ENCODE measurements at regions not wholly inside any gene's neighbourhood (a gene's known extent, or its start where the extent isn't known, plus 50 kb on each side); places are given as distances from the start of the nearest gene placed in this dataset.
"Not testable (repeated sequence)": the region's sequence is repeated elsewhere in the genome, so short reads cannot be mapped to it uniquely, and the experiment has no call there.

DNA sequence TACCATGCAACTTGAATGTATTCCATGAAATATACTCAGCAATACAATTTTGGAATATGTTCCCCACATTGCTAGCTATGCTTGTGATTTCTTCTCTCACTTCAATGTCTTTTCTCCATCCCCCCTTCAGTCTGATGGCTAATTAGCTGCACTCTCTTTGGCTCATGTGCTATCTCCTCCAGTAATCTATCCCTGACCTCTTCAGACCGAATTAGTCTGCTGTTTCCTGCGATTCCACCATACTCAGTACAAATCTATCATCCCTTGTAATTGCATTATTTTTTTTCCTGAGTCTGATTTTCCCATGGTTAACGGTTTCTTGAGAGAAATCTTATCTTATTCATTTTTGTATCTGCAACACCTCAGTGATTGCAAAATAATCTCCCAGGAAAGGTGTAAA, 360.7 kb upstream of the CDH10 start:
- DNase-seq: no peak

DNA sequence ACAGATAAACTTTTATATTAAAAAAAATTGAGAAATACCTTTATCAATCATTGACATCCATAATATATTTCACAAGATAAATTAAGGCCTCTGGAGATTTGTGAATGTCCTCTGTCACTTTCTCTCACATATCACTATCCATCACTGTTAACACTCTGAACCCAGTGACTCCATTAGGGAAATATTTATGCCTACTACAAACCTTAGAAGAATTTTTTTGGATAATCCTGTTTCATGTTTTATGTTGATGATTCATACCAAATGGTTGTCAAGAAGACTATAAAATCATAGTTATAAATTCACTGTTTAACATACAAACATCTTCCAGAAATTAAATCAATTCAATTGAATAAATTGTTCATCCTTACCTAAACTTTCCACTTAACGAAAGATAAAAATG, 357.6 kb upstream of the CDH10 start:
- DNase-seq: no peak

DNA sequence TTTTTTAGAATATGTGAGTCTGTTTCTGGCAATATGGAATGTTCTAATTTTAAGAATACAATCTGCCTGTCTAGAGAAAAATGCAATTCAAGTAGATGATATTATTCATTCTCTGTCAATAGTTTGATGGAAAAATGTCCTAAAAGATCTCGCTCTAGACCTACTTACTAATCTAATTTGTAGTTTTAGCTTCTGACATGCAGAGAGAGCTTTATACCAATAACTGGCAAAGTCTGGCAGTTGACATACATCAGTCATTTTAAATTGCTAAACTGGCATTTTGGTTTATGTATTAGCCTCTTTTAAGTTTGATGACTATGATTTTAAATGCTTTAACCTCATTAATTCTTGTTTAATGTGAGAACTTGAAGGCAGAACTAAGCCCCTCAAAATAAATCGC, 355.0 kb upstream of the CDH10 start:
- DNase-seq: no peak

DNA sequence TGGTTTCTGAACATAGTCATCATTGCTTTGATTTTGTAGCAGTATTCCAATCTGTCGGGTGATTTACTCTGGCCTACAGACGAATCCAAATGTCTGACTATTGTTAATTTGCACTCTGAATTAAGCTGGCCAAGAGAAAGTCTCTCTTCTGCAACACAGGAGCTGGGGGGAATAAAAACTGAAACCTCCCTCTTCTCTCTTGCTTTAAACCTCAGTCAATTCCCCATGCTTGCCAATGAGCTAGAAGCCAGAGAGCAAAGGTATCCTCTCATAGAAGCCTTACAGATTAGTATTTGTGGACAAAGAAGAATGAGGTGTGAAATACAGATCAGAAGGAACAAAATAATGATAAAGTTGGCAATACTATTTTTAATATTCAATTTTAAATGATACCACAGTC, 353.9 kb upstream of the CDH10 start:
- no peak for DNase-seq

DNA sequence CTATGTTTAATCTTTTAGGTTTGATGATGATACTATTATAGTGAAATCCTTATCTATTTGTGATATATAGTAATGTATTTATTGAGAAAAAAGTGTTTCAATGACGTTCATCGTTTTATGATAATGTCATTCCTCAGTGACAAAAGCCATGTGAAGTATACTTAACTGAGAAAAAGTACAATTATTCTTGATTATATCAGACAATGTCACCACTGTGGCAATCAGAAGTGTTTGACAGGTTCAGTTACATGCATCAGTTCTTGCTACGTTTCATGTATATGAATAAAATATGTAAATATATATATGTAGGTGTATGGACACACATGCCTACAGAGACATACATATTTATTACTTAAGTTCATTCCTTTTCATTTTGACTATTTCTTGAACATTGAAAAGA, 341.5 kb upstream of the CDH10 start:
- DNase-seq: no peak

DNA sequence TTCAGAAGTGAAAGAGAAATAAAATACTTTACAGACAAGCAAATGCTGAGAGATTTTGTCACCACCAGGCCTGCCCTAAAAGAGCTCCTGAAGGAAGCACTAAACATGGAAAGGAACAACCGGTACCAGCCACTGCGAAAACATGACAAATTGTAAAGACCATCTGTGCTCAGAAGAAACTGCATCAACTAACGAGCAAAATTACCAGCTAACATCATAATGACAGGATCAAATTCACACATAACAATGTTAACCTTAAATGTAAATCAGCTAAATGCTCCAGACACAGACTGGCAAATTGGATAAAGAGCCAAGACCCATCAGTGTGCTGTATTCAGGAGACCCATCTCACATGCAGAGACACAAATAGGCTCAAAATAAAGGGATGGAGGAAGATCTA, 333.8 kb upstream of the CDH10 start:
- DNase-seq: not testable (repeated sequence)

DNA sequence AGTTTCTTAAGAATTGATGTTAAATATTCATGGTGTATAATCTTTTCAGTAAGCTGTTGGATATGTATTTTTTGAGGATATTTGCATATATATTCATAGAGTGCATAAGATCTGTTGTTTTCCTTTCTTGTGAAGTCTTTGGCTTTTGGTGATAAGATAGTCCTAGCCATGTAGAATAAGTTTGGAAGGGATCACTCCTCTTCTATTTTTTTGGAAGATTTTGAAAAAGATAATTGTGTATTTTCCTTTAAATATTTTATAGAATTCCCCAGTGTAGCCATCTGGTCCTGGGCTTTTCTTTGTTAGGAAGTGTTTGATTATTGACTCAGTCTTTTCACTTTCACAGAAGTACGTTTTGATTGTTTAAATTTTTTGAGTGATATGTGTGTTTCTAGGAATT, 318.8 kb upstream of the CDH10 start:
- DNase-seq: no peak

DNA sequence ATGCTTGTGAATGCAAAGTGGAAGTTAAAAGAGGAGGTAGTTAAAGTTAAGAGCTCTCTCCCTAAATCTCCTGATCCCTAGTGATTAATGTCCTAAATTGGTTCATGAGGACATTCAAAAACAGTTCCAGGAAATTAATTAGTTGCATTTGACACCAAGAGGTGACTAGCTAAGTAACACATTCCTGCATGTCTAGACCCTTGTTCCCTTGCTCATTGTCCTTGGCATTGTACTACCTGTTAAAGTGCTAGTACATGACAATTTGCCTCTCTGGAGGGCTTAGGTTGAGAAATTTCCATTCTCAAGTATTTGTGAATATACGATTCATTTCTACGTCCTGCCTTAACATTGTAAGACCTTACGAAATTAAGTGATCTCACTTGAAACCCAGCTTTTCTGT, 278.6 kb upstream of the CDH10 start:
- DNase-seq: no peak

DNA sequence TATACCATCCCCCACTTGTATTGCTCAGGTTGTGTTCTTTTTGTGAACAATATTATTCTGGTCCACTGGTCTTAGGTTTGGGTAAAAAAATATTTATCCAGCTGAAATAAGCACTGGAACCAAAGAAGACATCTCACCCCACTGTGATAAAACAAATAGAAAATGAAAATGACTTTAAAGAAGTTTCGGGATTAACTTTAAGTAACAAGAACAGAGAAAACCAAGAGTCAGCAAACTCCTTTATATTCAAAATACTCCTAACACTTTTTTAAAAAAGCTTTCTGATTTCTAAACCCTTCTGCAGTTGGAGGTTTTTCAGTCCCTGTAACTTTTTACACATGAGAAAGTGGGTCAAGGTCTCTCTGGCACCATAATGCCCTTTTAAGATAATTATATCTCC, 273.9 kb upstream of the CDH10 start:
- DNase-seq: no peak

DNA sequence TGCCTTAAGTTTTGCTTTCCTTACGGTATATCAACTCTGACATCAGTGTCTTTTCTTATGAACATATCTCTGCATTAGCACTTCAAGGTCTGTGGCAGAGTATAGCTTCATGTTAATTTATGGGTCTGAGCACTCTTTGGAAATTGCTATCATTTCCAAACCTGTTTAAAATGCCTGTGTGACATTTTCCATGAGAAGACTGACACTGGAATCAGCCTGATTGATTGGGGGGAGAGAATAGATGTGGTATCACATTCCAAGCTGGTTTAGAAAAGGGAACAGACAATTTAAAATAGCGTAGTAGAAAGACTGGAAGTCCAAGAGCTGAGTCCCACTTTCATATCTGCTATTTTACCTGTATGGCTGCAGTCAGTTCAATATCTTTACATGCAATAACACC, 272.1 kb upstream of the CDH10 start:
- DNase-seq: no peak

DNA sequence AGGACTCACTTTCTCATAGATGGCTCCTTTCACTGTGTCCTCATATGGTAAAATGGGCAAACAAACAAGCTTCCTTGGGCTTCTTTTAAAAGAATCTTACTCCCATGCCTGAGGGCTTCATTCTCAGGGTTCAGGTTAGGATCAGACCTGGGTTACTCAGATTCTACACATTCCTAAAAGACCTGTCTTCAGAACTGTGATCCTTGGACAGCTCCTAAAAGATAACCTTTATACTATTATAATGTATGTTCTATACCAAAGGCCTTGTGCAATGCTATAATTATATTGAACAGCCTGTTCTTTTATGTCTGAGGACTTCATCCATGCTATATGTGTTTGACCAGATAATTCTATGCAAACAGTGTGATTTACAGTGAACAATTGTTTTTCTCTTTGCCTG, 264.4 kb upstream of the CDH10 start:
- DNase-seq: no peak

DNA sequence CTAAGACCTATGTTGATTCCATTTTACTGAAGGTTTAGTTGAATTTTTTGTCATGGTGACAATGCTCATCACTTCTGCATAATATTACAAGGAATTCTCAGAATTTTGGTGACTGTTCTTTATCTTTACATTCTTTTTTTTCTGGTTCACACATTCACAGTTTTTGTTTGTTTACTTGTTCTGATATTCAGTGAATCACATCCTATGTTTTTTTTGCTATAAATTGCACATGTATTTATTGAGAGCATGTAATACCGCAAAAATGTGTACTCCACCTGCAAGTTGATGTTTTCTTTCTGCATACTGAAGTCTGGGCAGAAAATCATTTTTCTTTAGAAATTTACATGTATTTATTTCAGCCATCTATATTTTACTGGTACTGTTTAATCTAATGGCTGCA, 261.9 kb upstream of the CDH10 start:
- no peak for DNase-seq

DNA sequence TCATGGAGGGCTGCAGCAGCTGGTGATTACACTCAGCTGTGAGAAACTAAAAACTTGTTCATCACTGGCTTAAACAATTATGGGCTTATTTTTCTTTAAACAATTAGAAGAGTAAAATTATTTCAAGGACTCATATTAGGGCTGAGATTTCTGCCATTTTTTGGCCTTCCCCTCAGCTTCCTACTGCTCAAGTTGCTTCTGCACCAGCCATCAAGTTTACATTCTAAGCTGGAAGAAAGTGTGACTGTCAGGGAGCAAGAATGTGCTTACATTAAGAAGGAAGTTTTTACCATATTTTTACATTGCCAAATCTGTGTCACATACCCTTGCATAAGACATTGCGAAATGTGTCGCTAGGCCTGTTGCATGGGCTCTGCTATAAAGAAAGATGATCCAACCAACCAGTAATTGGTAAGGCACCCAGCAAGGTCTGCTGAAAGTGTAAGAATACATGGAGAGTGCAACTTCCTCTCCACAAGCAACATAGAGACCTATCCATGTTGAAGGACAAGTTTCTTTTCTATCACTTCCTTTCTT, 260.3 kb upstream of the CDH10 start:
- no peak for DNase-seq

DNA sequence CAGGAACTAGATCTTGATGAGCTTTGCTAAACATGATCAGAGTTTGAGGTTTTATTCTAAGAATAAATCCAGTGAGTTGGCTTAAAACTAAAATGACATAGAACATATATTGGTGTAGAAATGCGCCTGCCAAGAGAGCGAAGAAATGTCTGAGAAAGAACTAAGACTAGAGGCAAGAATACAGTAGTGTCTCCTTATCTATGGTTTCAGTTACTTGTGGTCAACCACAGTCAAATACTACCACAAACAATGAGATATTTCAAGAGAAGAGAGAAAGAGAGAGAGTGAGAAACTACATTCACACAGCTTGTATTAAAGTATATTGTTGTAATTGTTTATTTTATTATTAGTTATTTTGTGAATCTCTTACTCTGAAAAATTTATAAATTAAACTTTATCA, 254.4 kb upstream of the CDH10 start:
- DNase-seq: no peak

DNA sequence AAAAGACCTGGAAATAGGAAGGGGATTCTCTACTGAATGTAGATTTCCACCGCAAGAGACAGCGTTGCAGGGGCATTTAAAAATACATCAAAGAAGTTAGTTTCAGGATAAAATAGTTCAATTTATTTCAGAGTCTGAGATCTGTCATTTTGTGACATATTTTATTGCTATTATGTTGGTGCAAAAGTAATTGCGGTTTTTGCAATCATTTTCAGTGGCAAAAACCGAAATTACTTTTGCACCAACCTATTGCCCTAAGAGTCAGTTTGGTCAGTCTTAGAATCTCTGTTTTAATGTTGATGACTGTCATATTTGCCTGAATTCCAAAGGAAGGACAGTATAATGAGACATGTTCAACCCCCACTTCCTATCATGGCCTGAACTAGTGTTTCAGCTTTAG, 219.5 kb upstream of the CDH10 start:
- no peak for DNase-seq

DNA sequence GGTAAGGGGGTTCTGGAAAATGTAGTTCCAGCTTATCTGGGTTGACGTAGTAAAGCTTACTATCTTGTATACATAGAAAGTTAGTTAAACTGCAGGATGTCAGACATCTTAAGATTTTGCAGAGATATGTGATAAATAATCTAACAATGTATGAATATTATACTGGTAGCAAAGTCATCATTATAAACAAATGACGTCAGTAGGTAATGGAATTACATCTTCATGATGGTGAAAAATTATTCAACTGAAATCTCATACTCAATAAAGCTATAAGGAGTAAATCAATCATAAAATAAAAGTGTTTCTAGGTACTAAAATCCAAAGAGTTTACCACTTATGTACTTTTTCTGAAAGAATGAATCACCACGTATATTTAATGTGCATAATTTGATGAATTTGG, 217.3 kb upstream of the CDH10 start:
- no peak for DNase-seq

DNA sequence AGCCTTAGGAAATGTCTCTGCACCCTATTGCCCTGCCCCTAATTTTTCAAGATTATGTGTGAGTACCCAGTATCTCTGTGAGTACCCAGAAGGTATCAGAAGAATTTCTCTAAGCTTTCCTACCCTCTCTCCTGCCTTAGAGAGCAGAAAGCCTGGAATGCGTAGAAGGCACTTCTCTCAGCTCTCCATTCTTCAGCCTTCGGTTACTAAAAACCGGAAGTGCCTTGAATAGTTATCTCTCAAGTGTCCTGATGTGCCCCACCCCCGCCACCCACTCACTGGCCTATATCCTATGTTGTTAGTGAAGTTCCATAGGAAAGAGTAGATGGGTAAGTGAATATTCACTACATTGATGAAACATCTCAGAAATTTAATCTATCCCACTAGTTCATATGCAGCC, 210.7 kb upstream of the CDH10 start:
- no peak for DNase-seq

DNA sequence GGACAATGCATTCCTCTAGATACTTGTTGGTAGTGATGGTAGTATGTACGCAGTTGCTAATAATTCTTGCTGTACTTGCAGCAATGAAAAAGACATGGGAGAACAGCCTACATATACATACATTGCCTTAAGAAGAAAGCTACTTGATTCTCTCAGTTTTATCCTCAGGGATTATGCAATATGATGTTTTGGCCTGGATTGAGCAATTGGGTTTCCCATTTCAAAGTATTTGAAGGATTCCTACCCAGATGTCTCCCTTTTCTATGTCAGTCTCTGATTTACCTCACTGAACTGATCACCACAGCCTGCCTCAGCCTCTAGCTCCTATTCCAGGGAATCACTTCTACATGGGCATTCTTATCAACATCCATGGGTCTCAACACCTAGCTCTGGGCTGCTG, 210.1 kb upstream of the CDH10 start:
- DNase-seq: no peak

DNA sequence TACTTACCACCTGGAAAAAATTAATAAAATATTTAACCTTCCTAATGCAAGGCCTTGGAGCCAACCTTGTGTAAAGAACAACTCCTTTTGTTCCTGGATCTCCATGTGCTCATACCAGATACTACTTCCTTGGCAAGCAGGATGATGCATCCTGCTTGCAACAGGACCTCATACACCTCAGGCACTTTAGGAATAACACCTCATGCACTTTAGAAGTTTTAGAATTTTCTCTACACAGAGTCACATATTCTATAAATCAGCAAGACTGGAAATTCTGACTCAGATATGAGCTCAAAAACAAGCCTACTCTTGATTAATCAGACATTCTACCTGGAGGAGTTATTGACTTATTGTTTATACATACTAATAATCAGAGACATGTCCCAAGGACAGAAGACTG, 209.6 kb upstream of the CDH10 start:
- no peak for DNase-seq

DNA sequence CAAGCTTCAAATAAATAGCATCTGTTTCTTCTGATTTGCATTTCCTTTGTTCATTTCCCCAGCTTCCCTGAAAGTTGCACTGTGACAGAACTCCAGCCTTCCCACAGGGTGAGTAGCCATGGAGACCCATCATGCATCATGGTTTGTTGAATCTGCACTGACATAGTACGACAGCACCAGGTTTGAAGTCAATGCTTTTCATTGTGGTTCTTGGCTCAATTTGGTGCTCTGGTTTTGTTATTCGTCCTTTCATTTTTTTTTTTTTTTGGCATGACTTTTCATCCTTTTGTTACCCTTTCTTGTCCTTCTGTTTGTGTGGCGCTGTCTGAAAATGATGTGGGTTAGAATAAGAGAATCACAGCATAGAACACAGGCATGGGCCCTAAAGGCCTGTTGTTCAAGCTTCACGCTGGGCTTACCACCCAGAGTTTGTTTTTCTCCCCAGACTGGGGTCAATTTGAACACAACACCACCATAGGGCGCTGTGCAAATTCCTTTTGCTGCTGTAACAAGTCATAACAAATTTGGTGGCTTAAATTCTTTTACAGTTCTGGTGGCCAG, 206.2 kb upstream of the CDH10 start:
- DNase-seq: no peak

DNA sequence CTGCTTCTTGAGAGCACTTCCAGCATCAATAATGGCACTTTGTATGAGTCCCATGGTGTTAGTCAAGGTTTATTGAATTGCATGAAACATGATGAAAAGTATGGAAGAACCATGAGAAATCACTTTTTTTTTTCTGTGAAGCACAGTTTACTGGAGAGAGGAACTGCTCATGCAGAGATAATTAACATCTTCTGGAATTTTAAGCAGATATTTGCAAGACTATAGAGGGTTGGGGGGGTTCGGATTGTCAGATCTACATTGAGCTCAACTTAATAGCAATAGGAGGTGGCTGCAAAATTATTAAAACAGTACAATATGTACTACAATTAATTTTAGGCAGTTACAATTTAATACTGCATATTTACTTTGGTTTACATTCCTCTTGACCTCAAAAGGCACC, 204.4 kb upstream of the CDH10 start:
- no peak for DNase-seq

DNA sequence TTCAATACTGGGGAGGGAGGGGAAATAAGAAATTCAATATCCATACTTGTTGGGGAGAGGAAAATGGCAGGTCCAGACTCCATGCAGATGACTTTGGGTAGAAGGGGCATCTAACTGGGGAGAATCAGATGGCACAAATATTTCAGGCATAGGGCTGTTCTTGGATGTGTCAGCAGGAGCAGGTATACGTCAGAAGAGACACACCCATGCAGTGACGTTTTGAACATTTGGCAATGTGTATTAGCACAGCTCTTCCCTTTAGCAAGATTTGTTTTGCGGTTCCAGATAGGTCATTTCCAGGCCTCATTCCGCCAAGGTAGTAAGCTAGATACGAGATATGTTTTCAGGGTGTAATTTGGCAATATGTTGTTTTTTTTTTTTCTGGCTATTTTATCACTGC, 187.2 kb upstream of the CDH10 start:
- DNase-seq: no peak

DNA sequence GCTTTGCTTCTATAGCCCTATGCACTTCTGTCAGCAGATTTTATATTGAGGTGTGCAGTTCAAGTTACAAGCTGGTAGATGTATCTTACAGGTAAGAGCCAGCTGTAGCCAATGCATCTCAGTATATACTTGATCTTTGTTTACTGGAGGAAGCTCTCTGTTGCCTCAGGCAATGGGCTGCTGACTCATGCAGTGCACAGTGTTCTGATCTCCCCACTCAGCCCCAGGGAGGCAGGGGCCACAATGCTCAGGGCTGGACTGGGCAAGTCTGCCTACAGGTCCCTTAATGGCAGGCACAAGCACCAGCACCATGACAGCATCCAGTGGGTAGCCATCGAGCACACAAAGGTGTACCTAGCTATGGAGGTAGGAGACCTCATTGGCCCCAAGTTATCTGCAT, 178.8 kb upstream of the CDH10 start:
- no peak for DNase-seq

DNA sequence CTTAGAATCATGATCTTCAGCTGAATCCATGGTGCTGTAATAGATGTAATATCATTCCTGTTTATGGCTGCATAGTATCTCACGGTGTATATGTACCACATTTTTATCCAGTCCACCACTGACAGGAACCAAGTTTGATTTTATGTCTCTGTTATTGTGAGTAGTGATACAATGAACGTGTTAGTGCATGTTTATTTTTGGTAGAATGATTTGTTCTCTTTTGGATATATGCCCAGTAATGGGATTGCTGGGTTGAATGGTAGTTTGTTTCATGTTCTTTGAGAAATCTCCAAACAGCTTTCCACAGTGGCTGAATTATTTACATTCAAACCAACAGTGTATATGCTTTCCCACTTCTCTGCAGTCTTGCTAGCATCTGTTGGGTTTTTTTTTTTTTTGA, 175.1 kb upstream of the CDH10 start:
- no peak for DNase-seq

DNA sequence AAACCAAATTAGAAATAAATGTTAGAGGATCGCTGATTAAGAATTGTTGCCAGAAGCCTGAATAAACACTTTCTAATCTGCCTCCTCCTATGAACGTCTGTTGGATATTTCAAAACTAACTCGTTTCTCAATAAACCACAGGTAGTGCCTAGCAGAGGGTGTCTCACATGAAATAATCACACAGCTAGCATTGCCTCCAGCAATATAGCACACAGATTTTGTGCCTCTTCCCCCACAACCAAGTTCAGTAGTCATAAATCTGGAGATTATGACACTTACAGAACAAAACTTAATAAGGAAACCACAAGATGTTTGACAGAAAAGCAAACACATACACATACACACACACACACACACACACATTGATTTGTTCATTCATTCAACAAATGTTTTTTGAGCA, 173.2 kb upstream of the CDH10 start:
- no peak for DNase-seq

DNA sequence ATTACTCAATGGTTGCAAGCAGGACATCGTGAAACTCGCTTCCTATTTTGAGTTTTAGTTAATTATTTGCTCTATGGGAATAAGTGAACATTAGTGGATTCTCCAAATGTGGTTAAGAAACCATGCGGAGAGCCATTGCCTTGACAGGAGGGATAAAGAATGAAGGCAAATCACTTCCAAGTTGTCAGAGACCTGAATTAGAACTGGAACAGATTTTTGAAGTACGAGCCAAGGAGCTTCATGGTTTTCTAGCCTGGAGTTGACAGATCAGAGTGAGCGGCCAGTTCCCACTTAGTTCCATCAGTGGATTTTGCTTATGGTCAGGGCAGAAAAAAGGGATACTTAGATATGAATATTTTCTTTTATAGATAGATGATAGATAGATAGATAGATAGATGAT, 171.4 kb upstream of the CDH10 start:
- no peak for DNase-seq

Data from 8988T (cell line).